HG03175 (cell line): ENCODE measurements at regions not wholly inside any gene's neighbourhood (a gene's known extent, or its start where the extent isn't known, plus 50 kb on each side); places are given as distances from the start of the nearest gene placed in this dataset.

Experiments used
- ATAC-seq: cut with Tn5 transposase; IDR thresholded peaks from one replicate; pipeline ENCODE4 v1.9.1; 2021; ENCODE audit warnings: mild to moderate bottlenecking, moderate library complexity; ENCODE audit not compliant: unreplicated experiment

GRCh38 chr18:10404168-10404567 lies 50.3 kb upstream of the APCDD1 start:
- no peak for ATAC-seq
